Esophagus squamous epithelium (tissue), 5 donors: ENCODE measurements at regions not wholly inside any gene's neighbourhood (a gene's known extent, or its start where the extent isn't known, plus 50 kb on each side); places are given as distances from the start of the nearest gene placed in this dataset.

Source experiments
- DNase-seq: peaks from one replicate; lab custom pipeline; 2025; lab: John Stamatoyannopoulos, UW
- H3K27ac ChIP-seq, 4 donors: fragments of 200-600 bp; sonication (generic); one replicate each; pipeline ENCODE4 v1.5.1; 2016 to 2019; ENCODE audit warnings: mild to moderate bottlenecking in 1 of 4
- H3K27me3 ChIP-seq, 4 donors: fragments of 200-600 bp; sonication (generic); 1 replicate in 3 of 4; 2 replicates in 1 of 4; pipeline versions ENCODE4 v1.5.1 to v1.6.0; 2017 to 2021; ENCODE audit warnings: antibody characterized with exemption in 1 of 4
- H3K36me3 ChIP-seq, 3 donors: fragments of 200-600 bp; sonication (generic); one replicate each; pipeline ENCODE4 v1.5.1; 2016 to 2019
- H3K4me1 ChIP-seq, 3 donors: fragments of 200-600 bp; sonication (generic); one replicate each; pipeline ENCODE4 v1.5.1; 2017 to 2019
- H3K4me3 ChIP-seq, 4 donors: fragments of 200-600 bp; sonication (generic); 1 replicate in 3 of 4; 2 replicates in 1 of 4; pipeline ENCODE4 v1.5.1; 2016 to 2019; ENCODE audit warnings: mild to moderate bottlenecking in 2 of 4, moderate library complexity in 1 of 4
- H3K9me3 ChIP-seq, 3 donors: fragments of 200-600 bp; sonication (generic); one replicate each; pipeline ENCODE4 v1.5.1; 2016 to 2019
- POLR2A ChIP-seq, 4 donors: fragments of 450-650 bp; IDR thresholded peaks; one replicate each; pipeline ENCODE4 v1.6.1; 2017; ENCODE audit warnings: antibody characterized with exemption in 4 of 4, mild to moderate bottlenecking in 4 of 4, moderate library complexity in 3 of 4
- WGBS, 2 donors: methylation state at CpG; one replicate each; pipeline ENCODE4 v1.1.5; 2018; 5-methylcytosine and 5-hydroxymethylcytosine counted together
- intact Hi-C: fragments of 100-400 bp; cut with DNase I; formaldehyde crosslinking; loops from one replicate; pipeline ENCODE4 v1.15.0; 2022
- small RNA-seq, 4 donors: library from RNA; depleted of rRNA; stranded (forward); fragments of <200 nt; gene quantifications; one replicate each; pipeline ENCODE3, GENCODE V24; 2016
- TF ChIP-seq, protein P1 (sequence below), 6 experiments: fragments of 450-650 bp in 4 of 6; fragments of 200-600 bp in 2 of 6; sonication (generic) in 2 of 6; IDR thresholded peaks; one replicate each; pipeline ENCODE4 v1.5.1; 2016 to 2019; ENCODE audit warnings: antibody characterized with exemption in 6 of 6, mild to moderate bottlenecking in 4 of 6, moderate library complexity in 4 of 6
- donor health status: DM: yes; HTN: yes; CAD: no.

DNA sequence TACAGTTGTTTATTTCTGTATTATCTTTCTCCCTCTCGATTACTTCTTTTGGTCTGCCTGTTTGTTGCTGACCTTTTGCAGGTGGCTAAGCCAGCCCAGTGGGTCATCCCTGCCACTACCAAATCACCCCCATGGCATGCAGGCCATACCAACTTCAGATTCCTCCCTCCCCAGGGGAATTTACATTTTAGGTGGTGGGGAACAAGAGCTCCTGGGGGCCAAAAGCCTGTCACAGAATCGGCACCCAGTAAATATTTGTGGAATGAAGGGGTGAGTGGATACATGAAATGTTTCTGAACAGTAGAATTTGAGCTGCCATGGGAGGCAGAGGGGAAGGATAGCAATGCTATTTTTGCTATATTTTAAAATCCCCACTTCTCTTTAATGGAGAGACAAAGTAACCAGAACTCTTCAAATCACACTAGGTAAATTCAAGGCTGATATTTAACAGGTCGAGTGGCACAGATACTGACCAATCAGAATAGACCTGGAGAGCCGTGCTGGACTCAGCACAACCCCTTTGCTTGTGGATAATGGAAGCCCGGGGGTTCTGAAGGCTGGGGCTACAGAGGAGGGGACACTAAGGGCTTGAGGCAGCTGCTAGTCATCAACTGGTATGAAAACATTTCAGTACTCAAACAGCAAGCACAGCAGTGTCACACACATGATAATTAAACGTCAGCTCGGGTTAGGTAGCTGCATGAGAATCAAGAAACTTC is 54.3 kb upstream of the SMAD3 start:
- TF ChIP-seq POLR2A (IDR thresholded peaks at IDR 0.05) = no peak
- TF ChIP-seq, protein P1, sequence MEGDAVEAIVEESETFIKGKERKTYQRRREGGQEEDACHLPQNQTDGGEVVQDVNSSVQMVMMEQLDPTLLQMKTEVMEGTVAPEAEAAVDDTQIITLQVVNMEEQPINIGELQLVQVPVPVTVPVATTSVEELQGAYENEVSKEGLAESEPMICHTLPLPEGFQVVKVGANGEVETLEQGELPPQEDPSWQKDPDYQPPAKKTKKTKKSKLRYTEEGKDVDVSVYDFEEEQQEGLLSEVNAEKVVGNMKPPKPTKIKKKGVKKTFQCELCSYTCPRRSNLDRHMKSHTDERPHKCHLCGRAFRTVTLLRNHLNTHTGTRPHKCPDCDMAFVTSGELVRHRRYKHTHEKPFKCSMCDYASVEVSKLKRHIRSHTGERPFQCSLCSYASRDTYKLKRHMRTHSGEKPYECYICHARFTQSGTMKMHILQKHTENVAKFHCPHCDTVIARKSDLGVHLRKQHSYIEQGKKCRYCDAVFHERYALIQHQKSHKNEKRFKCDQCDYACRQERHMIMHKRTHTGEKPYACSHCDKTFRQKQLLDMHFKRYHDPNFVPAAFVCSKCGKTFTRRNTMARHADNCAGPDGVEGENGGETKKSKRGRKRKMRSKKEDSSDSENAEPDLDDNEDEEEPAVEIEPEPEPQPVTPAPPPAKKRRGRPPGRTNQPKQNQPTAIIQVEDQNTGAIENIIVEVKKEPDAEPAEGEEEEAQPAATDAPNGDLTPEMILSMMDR (IDR thresholded peaks at IDR 0.05) = no peak
- no peaks in the 10 kb centered on the region for H3K9me3 ChIP-seq
- intact Hi-C loops = no loop called here
- H3K36me3 ChIP-seq = no peaks in the 10 kb centered on the region
- H3K4me1 ChIP-seq = peaks cover 0 to 12% (median 9%) of the 10 kb centered on the region in 3 donors
- H3K4me3 ChIP-seq = no peak overlapping the region
- no peak for DNase-seq
- H3K27me3 ChIP-seq = no peaks in the 10 kb centered on the region
- 78% methylated on average over 7 of the region's 7 CpGs for WGBS, 2 donors
- H3K27ac ChIP-seq = no peak overlapping the region

DNA sequence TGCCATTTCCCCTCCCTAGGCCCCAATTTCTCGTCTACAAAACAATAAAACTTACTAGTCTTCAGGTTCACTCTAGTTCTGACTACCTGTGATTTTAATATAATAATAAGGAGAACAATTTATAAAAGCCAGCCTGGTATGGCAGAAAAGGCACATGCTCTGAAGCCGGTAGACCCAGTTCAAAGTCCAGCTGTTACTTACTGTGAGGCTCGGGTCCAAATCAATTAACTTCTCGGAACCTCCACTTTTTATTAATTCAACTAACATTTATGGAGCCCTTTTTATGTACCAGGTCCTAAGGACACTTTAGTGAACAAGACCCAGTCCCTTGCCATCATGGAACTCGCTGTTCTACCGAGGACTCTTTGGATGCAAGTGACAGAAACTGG is 53.8 kb upstream of the SMAD3 start:
- DNase-seq = no peak
- TF ChIP-seq, protein P1 (IDR thresholded peaks at IDR 0.05) = no peak
- TF ChIP-seq POLR2A (IDR thresholded peaks at IDR 0.05) = no peak
- peaks cover 0 to 12% (median 9%) of the 10 kb centered on the region in 3 donors for H3K4me1 ChIP-seq
- intact Hi-C loops = no loop called here
- no peak overlapping the region for H3K27ac ChIP-seq
- no peaks in the 10 kb centered on the region for H3K27me3 ChIP-seq
- 78 to 92% methylated on average over 4 to 6 of the region's 6 CpGs for WGBS, 2 donors
- no peaks in the 10 kb centered on the region for H3K9me3 ChIP-seq
- no peaks in the 10 kb centered on the region for H3K36me3 ChIP-seq
- H3K4me3 ChIP-seq = no peak overlapping the region

DNA sequence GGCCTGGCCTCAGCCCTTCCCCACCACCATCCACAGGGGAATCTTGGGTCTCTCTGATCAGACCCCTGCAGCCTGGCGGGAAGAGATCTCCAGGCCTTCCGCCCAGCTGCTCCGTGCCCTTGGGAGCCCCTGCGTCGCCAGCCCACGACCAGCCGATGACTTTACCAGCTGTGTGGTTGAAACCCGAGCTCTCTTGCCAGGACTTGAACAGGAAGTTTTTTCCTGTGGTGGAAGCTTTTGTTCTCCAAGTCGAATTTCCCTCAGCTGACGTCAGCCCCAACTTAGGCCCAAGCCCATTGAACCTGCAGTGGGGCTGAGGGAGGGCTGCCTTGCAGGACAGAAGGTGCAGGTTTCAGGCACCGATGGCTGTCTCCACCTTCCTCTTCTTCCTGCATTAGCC is 51.7 kb upstream of the SMAD3 start:
- no peak overlapping the region for H3K4me3 ChIP-seq
- 52 to 80% methylated on average over 1 to 9 of the region's 11 CpGs for WGBS, 2 donors

More for the DNA sequence above, 51.7 kb upstream of the SMAD3 start:
- no peaks in the 10 kb centered on the region for H3K9me3 ChIP-seq
- intact Hi-C loops = no loop called here
- H3K27me3 ChIP-seq = no peaks in the 10 kb centered on the region
- TF ChIP-seq POLR2A (IDR thresholded peaks at IDR 0.05) = no peak
- DNase-seq = no peak
- H3K36me3 ChIP-seq = no peaks in the 10 kb centered on the region
- peaks cover 0 to 12% (median 9%) of the 10 kb centered on the region in 3 donors for H3K4me1 ChIP-seq
- peak overlapping the region in 1 of 4 donors; percentile 54 for H3K27ac ChIP-seq

Small RNA genes lying in the stretch of these regions (small RNA-seq; reads per million reads assigned to genes)
- gene HMGN2P47 = 0 reads per million in 4 donors
